H9 (cell line): ENCODE measurements at regions not wholly inside any gene's neighbourhood (a gene's known extent, or its start where the extent isn't known, plus 50 kb on each side); places are given as distances from the start of the nearest gene placed in this dataset.

ENCODE experiments used
- DNase-seq: peaks from one replicate; pipeline ENCODE4 v3.0.0-alpha.2; 2017
- H2AFZ ChIP-seq: one replicate; pipeline ENCODE4 v1.6.1; 2013; ENCODE audit warnings: mild to moderate bottlenecking, low read length, control low read depth, moderate library complexity
- H2AK5ac ChIP-seq: 2 replicates; pipeline ENCODE4 v1.6.1; 2013; ENCODE audit warnings: low read length, control low read depth, mixed read lengths; ENCODE audit not compliant: insufficient read length
- H2BK120ac ChIP-seq: one replicate; pipeline ENCODE4 v1.6.1; 2013; ENCODE audit warnings: low read depth, mild to moderate bottlenecking, low read length, control low read depth, inconsistent platforms; ENCODE audit not compliant: poor library complexity, severe bottlenecking
- H2BK12ac ChIP-seq: 2 replicates; pipeline ENCODE4 v1.6.1; 2013; ENCODE audit warnings: low read length, control low read depth, mixed read lengths, low read depth; ENCODE audit not compliant: insufficient read length
- H2BK15ac ChIP-seq: 2 replicates; pipeline ENCODE4 v1.6.1; 2013; ENCODE audit warnings: low read depth, low read length, control low read depth
- H2BK20ac ChIP-seq: one replicate; pipeline ENCODE4 v1.6.1; 2013; ENCODE audit warnings: low read depth, mild to moderate bottlenecking, low read length, control low read depth, inconsistent platforms; ENCODE audit not compliant: poor library complexity, severe bottlenecking
- H2BK5ac ChIP-seq: 2 replicates; pipeline ENCODE4 v1.6.1; 2013; ENCODE audit warnings: low read length, control low read depth, mixed read lengths; ENCODE audit not compliant: insufficient read length
- H3K14ac ChIP-seq: 2 replicates; pipeline ENCODE4 v1.6.1; 2013; ENCODE audit warnings: low read length, control low read depth; ENCODE audit not compliant: insufficient read depth
- H3K18ac ChIP-seq: 2 replicates; pipeline ENCODE4 v1.6.1; 2013; ENCODE audit warnings: low read depth, mild to moderate bottlenecking, mixed read lengths, low read length, control low read depth; ENCODE audit not compliant: insufficient read length
- H3K23ac ChIP-seq: 2 replicates; pipeline ENCODE4 v1.6.1; 2013; ENCODE audit warnings: low read length, control low read depth, mixed read lengths, low read depth; ENCODE audit not compliant: insufficient read length
- H3K23me2 ChIP-seq: 2 replicates; pipeline ENCODE4 v1.6.1; 2013; ENCODE audit warnings: low read depth, mild to moderate bottlenecking, mixed read lengths, low read length, control low read depth; ENCODE audit not compliant: insufficient read length, poor library complexity, severe bottlenecking
- H3K27ac ChIP-seq: 2 replicates; pipeline ENCODE4 v1.5.1; 2013; ENCODE audit warnings: low read length, control low read depth, mixed read lengths, low read depth; ENCODE audit not compliant: insufficient read length
- H3K27me3 ChIP-seq: 2 replicates; pipeline ENCODE4 v1.6.1; 2013; ENCODE audit warnings: low read length, control low read depth, inconsistent platforms; ENCODE audit not compliant: insufficient read depth
- H3K4ac ChIP-seq: 2 replicates; pipeline ENCODE4 v1.6.1; 2013; ENCODE audit warnings: low read depth, mild to moderate bottlenecking, control low read depth, inconsistent platforms, low read length, moderate library complexity
- H3K4me1 ChIP-seq: 2 replicates; pipeline ENCODE4 v1.6.1; 2013; ENCODE audit warnings: low read length, control low read depth, inconsistent platforms; ENCODE audit not compliant: insufficient read depth
- H3K4me2 ChIP-seq: 2 replicates; pipeline ENCODE4 v1.6.1; 2013; ENCODE audit warnings: low read length, control low read depth, mixed read lengths; ENCODE audit not compliant: insufficient read length, insufficient read depth
- H3K56ac ChIP-seq: 2 replicates; pipeline ENCODE4 v1.6.1; 2013; ENCODE audit warnings: low read depth, mild to moderate bottlenecking, mixed read lengths, low read length, control low read depth; ENCODE audit not compliant: insufficient read length
- H3K79me1 ChIP-seq: 2 replicates; pipeline ENCODE4 v1.6.1; 2013; ENCODE audit warnings: low read depth, mild to moderate bottlenecking, moderate library complexity, low read length, control low read depth, inconsistent platforms; ENCODE audit not compliant: insufficient read depth, poor library complexity, severe bottlenecking
- H3K79me2 ChIP-seq: 2 replicates; pipeline ENCODE4 v1.6.1; 2013; ENCODE audit warnings: low read length, control low read depth, inconsistent platforms; ENCODE audit not compliant: insufficient read depth
- H3K9ac ChIP-seq: 2 replicates; pipeline ENCODE4 v1.6.1; 2013; ENCODE audit warnings: low read length, control low read depth, mixed read lengths; ENCODE audit not compliant: insufficient read length; ENCODE audit errors: extremely low read depth
- H3K9me3 ChIP-seq: one replicate; pipeline ENCODE4 v1.6.1; 2013; ENCODE audit warnings: low read depth, low read length, inconsistent platforms; ENCODE audit not compliant: control insufficient read depth
- H3T11ph ChIP-seq: one replicate; pipeline ENCODE4 v1.6.1; 2013; ENCODE audit warnings: mild to moderate bottlenecking, low read length, control low read depth, inconsistent platforms
- H4K20me1 ChIP-seq: one replicate; pipeline ENCODE4 v1.6.1; 2013; ENCODE audit not compliant: control insufficient read depth, insufficient read length, insufficient read depth
- H4K5ac ChIP-seq: 2 replicates; pipeline ENCODE4 v1.6.1; 2013; ENCODE audit warnings: low read depth, mild to moderate bottlenecking, mixed read lengths, low read length, control low read depth; ENCODE audit not compliant: insufficient read length
- H4K8ac ChIP-seq: replicated peaks from 2 replicates; pipeline ENCODE4 v1.6.1; 2013; ENCODE audit warnings: low read length, control low read depth, mixed read lengths, low read depth; ENCODE audit not compliant: insufficient read length
- H4K91ac ChIP-seq: 2 replicates; pipeline ENCODE4 v1.6.1; 2013; ENCODE audit warnings: low read depth, mild to moderate bottlenecking, moderate library complexity, mixed read lengths, low read length, control low read depth; ENCODE audit not compliant: insufficient read length
- H3K27ac Mint-ChIP-seq, 3 experiments: 2 replicates in 2 of 3; 3 replicates in 1 of 3; pipeline ENCODE4 v1.8.0; 2020 to 2021; ENCODE audit warnings: mixed read lengths in 3 of 3, mild to moderate bottlenecking in 1 of 3, moderate library complexity in 1 of 3
- H3K27me3 Mint-ChIP-seq: 2 replicates; pipeline ENCODE4 v1.8.0; 2021; ENCODE audit warnings: low read depth, mild to moderate bottlenecking, moderate library complexity, mixed read lengths
- H3K36me3 Mint-ChIP-seq, 3 experiments: 2 replicates in 2 of 3; 3 replicates in 1 of 3; pipeline ENCODE4 v1.8.0; 2020 to 2021; ENCODE audit warnings: low read depth in 3 of 3, mixed read lengths in 3 of 3; ENCODE audit not compliant: insufficient read depth in 1 of 3
- H3K4me1 Mint-ChIP-seq, 2 experiments: 2 replicates each; pipeline ENCODE4 v1.8.0; 2020; ENCODE audit warnings: mixed read lengths in 2 of 2
- H3K4me3 Mint-ChIP-seq, 2 experiments: 2 replicates in 1 of 2; 3 replicates in 1 of 2; pipeline ENCODE4 v1.8.0; 2020 to 2021; ENCODE audit warnings: mild to moderate bottlenecking in 2 of 2, mixed read lengths in 2 of 2, moderate library complexity in 1 of 2
- H3K9me3 Mint-ChIP-seq, 2 experiments: 2 replicates in 1 of 2; 3 replicates in 1 of 2; pipeline ENCODE4 v1.8.0; 2020; ENCODE audit warnings: mild to moderate bottlenecking in 2 of 2, mixed read lengths in 2 of 2, moderate library complexity in 1 of 2
- CTCF ChIP-seq: fragments of 200-600 bp; sonication (generic); conservative IDR thresholded peaks from 3 replicates; pipeline ENCODE4 v1.8.0; 2021; ENCODE audit warnings: antibody characterized with exemption, mild to moderate bottlenecking
- WGBS: extraction: QIAGEN DNeasy Blood & Tissue Kit; methylation state at CpG from one replicate; pipeline ENCODE4 v1.1.7; 2013; ENCODE audit warnings: missing lambda C conversion rate, low lambda C conversion rate, mixed read lengths; ENCODE audit not compliant: insufficient read length; ENCODE audit errors: extremely low coverage; 5-methylcytosine and 5-hydroxymethylcytosine counted together

GRCh38 chr4:129218897-129219296, 122.9 kb downstream of the C4orf33 start:
- Histone ChIP-seq H3K27ac (no peak overlapping the region), H4K20me1 (no peaks in the 10 kb centered on the region), H3K79me2 (no peaks in the 10 kb centered on the region), H3K4me2 (no peak overlapping the region), H3K56ac (no peak overlapping the region), H2AK5ac (no peak overlapping the region), H3K9me3 (no peaks in the 10 kb centered on the region), H4K8ac (no peak overlapping the region), H3K14ac (no peak overlapping the region), H3K79me1 (no peaks in the 10 kb centered on the region), H3K23ac (no peak overlapping the region), H2BK12ac (no peak overlapping the region), H3K18ac (no peak overlapping the region), H2BK5ac (no peak overlapping the region), H4K5ac (no peak overlapping the region), H3T11ph (no peak overlapping the region), H2AFZ (no peak overlapping the region), H3K23me2 (no peaks in the 10 kb centered on the region), H2BK15ac (no peak overlapping the region), H3K4ac (no peak overlapping the region), H2BK20ac (no peak overlapping the region), H3K4me1 (no peaks in the 10 kb centered on the region), H4K91ac (no peak overlapping the region), H2BK120ac (no peak overlapping the region), H3K9ac (no peak overlapping the region), H3K27me3 (no peaks in the 10 kb centered on the region)
- Mint-ChIP-seq H3K27me3 (no peaks in the 10 kb centered on the region), H3K9me3 (no peaks in the 10 kb centered on the region), H3K36me3 (no peaks in the 10 kb centered on the region), H3K4me1 (peaks cover 0 to under 1% of the 10 kb centered on the region in 2 experiments; a peak in 1 of 4 replicates), H3K4me3 (no peak overlapping the region), H3K27ac (no peak overlapping the region)
- no peak for DNase-seq
- no peak for TF ChIP-seq CTCF
- no CpG with 5 or more reads among the region's 1 CpG for WGBS
